Activated B cell treated with CpG ODN at 0.5 μM for 24 hours (primary cell): ENCODE measurements at regions not wholly inside any gene's neighbourhood (a gene's known extent, or its start where the extent isn't known, plus 50 kb on each side); places are given as distances from the start of the nearest gene placed in this dataset.

ENCODE experiments used
- ATAC-seq: fragments of 200-7000 bp; cut with Tn5 transposase; one replicate; pipeline ENCODE4 v1.10.0; 2021; ENCODE audit warnings: low read depth, mild to moderate bottlenecking, moderate library complexity
- CTCF ChIA-PET: fragments of 350-600 bp; sonication (Branson Sonifier 250); formaldehyde crosslinking; loops from one replicate; lab custom pipeline; 2021; ENCODE audit warnings: antibody characterized with exemption; lab: Charles Lee
- POLR2A ChIA-PET: fragments of 350-600 bp; sonication (Branson Sonifier 250); formaldehyde crosslinking; loops from one replicate; lab custom pipeline; 2021; ENCODE audit warnings: antibody characterized with exemption; lab: Charles Lee
- DNase-seq: peaks from one replicate; pipeline ENCODE4 v3.0.0; 2022
- H3K27ac Mint-ChIP-seq: one replicate; pipeline ENCODE4 v1.8.0; 2020; ENCODE audit warnings: mixed read lengths
- H3K27me3 Mint-ChIP-seq: one replicate; pipeline ENCODE4 v1.8.0; 2021; ENCODE audit warnings: mixed read lengths
- H3K36me3 Mint-ChIP-seq: one replicate; pipeline ENCODE4 v1.8.0; 2021; ENCODE audit warnings: low read depth, mixed read lengths
- H3K4me1 Mint-ChIP-seq: one replicate; pipeline ENCODE4 v1.8.0; 2021; ENCODE audit warnings: mixed read lengths
- H3K4me3 Mint-ChIP-seq: one replicate; pipeline ENCODE4 v1.8.0; 2020; ENCODE audit warnings: mild to moderate bottlenecking, mixed read lengths
- H3K9me3 Mint-ChIP-seq: one replicate; pipeline ENCODE4 v1.8.0; 2020; ENCODE audit warnings: mixed read lengths
- CTCF ChIP-seq: fragments of 200-600 bp; IDR thresholded peaks from one replicate; pipeline ENCODE4 v1.8.0; 2022; ENCODE audit warnings: antibody characterized with exemption, mild to moderate bottlenecking
- intact Hi-C: fragments of 100-400 bp; cut with micrococcal nuclease; formaldehyde crosslinking; loops from one replicate; pipeline ENCODE4 v1.15.1; 2024

DNA sequence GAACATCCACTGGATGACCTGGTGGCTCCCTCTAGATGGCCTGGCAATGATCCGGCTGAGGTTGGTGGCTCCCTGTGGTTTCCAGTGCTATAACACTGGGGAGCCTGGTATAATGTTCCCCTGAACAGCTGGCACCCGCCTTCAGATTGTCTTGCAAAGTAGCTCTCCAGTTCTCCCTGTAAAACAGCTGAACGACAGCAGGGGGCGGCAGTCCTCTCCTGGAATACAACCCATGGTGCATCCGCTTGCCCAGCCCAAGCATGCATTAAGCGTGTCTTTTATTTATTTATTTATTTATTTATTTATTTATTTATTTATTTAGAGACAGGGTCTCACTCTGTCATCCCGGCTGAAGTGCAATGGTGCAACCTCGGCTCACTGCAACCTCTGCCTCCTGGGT is 258.9 kb downstream of the BUD13 start:
- H3K4me1 Mint-ChIP-seq = no peaks in the 10 kb centered on the region
- CTCF ChIA-PET = interaction anchor here (1.2 kb wide), 1 partner anchor 128 kb away, joined by 3 read pairs; no protein-coding TSS in a partner anchor
- no peaks in the 10 kb centered on the region for H3K9me3 Mint-ChIP-seq
- no peak overlapping the region for H3K27ac Mint-ChIP-seq
- DNase-seq (no peak), ATAC-seq (no peak)
- no peak for TF ChIP-seq CTCF
- intact Hi-C loops = no loop called here
- POLR2A ChIA-PET = no interaction called here
- H3K4me3 Mint-ChIP-seq = no peak overlapping the region
- peaks cover 29% of the 10 kb centered on the region for H3K27me3 Mint-ChIP-seq
- no peaks in the 10 kb centered on the region for H3K36me3 Mint-ChIP-seq

DNA sequence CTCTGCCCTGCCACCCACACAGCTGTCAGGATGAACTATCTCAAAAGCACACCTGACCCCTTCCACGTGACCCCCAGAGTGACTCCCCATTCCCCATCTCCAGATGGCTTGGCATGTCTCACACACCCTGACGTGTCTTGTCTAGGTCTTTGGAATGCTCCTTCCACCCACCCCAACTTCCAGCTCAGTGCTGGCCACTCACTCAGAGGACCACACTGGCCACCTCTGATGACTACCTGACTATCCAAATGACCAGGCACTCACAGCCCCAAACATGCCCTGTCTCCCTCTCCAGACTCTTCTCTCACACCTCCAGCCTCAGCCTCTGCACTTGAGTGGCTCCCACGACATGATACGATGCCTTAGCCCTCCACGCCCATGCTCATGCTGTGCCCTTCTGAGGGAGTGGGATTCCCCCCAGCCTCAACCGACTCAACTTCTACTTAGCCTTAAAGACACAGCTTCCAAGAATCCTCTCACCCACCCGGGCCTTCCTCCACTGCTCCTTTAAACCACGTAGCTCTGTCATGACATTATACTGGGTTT is 259.4 kb downstream of the BUD13 start:
- Mint-ChIP-seq H3K27ac (no peak overlapping the region), H3K9me3 (no peaks in the 10 kb centered on the region), H3K36me3 (no peaks in the 10 kb centered on the region), H3K4me3 (no peak overlapping the region), H3K4me1 (no peaks in the 10 kb centered on the region), H3K27me3 (peaks cover 25% of the 10 kb centered on the region)
- intact Hi-C loops = no loop called here
- TF ChIP-seq CTCF = no peak
- ChIA-PET CTCF (interaction anchor here (1.2 kb wide), 1 partner anchor 128 kb away, joined by 3 read pairs; no protein-coding TSS in a partner anchor), POLR2A (no interaction called here)
- ATAC-seq = no peak
- DNase-seq = no peak

DNA sequence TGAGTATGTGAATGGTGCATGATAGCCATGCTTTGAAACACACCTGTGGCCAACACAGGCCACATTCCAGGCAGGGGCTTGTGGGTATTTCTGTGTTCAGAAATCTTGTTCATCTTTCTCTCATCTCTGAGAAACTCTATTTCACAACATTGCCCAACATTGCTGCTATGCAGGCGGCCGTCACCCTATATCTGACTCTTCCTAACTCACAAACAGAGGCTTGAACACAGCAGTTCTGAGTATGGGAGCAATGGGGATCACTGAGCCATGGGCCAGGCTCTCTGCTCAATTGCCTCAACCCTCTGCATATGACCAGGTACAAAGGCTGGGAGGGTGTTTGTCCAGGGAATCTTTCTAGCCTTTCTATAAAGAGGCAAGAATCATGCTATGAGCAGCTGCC is 259.9 kb downstream of the BUD13 start:
- ChIA-PET CTCF (no interaction called here), POLR2A (no interaction called here)
- intact Hi-C loops = no loop called here
- Mint-ChIP-seq H3K36me3 (no peaks in the 10 kb centered on the region), H3K27me3 (peaks cover 24% of the 10 kb centered on the region), H3K4me3 (no peak overlapping the region), H3K9me3 (no peaks in the 10 kb centered on the region), H3K27ac (no peak overlapping the region), H3K4me1 (no peaks in the 10 kb centered on the region)
- no peak for DNase-seq
- TF ChIP-seq CTCF = no peak
- ATAC-seq = no peak

- Mint-ChIP-seq H3K9me3 (no peaks in the 10 kb centered on the region), H3K27ac (no peak overlapping the region), H3K4me1 (no peaks in the 10 kb centered on the region), H3K4me3 (no peak overlapping the region), H3K27me3 (peaks cover 20% of the 10 kb centered on the region), H3K36me3 (no peaks in the 10 kb centered on the region)
- intact Hi-C loops = no loop called here
- ATAC-seq = no peak
- TF ChIP-seq CTCF = no peak
- no peak for DNase-seq
- CTCF ChIA-PET = no interaction called here
- POLR2A ChIA-PET = no interaction called here
These were observed 261.1 kb downstream of the BUD13 start for GRCh38 chr11:116511684-116512083.

DNA sequence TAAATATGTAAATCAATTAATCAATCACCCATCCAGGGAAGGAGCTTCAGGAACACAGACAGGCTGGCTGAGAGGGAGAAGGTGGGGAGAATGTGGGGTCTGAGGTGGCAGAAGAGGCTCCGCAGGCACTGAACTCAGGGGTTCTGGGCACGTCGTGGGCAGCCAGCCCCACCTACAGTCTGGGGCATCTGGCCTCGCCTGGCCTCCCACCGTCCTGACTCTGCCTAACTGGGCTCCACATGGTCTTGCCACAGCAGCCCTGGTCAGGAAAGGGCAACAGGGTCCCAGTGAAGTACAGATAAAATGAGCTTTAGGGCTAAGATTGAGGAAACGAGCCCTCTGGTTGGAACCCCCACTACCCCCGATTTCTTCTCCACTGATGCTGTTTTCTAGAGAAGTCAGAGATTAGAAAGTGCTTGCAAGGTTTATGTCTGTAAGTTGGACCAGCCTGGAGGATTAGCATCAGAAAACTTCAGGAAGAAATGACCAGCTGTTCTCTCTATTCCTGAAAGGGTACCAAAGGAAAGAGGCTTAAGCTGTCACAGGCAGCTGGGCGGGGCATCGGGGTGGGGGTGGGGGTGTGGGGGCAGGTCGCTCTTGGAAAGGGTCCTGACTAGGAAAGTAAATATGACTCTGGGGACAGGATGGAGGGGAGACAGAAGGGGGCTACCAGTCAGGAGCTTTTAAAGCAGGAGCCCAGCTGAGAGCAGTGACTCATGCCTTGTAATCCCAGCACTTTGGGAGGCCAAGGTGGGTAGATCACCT is 261.7 kb downstream of the BUD13 start:
- TF ChIP-seq CTCF = no peak
- no peak overlapping the region for H3K27ac Mint-ChIP-seq
- DNase-seq (no peak), ATAC-seq (no peak)
- H3K4me3 Mint-ChIP-seq = no peak overlapping the region
- ChIA-PET CTCF (no interaction called here), POLR2A (no interaction called here)
- H3K9me3 Mint-ChIP-seq = no peaks in the 10 kb centered on the region
- no peaks in the 10 kb centered on the region for H3K4me1 Mint-ChIP-seq
- intact Hi-C loops = no loop called here
- H3K36me3 Mint-ChIP-seq = no peaks in the 10 kb centered on the region
- H3K27me3 Mint-ChIP-seq = peaks cover 20% of the 10 kb centered on the region
